ENCODE measurements at regions not wholly inside any gene's neighbourhood (a gene's known extent, or its start where the extent isn't known, plus 50 kb on each side); places are given as distances from the start of the nearest gene placed in this dataset.

- no peak for DNase-seq (ENCODE audit: low read depth, low spot score)
- no peak overlapping the region for H3K4me3 ChIP-seq (ENCODE audit: low read depth, low read length)
- no peak for TF ChIP-seq CTCF (IDR thresholded peaks at IDR 0.05; ENCODE audit: low read depth, low read length)
- in situ Hi-C loops (cut with HindIII; ENCODE audit: low sequenced_read_pairs), result no loop called here
These were observed 92.9 kb upstream of the AGBL1 start for GRCh38 chr15:85986741-85987140.

- no peak for DNase-seq (ENCODE audit: low read depth, low spot score)
- no peak overlapping the region for H3K4me3 ChIP-seq (ENCODE audit: low read depth, low read length)
- in situ Hi-C loops (cut with HindIII; ENCODE audit: low sequenced_read_pairs), result no loop called here
- TF ChIP-seq CTCF (IDR thresholded peaks at IDR 0.05; ENCODE audit: low read depth, low read length), result no peak
These were observed 90.9 kb upstream of the AGBL1 start for GRCh38 chr15:85988741-85989140.

- H3K4me3 ChIP-seq (ENCODE audit: low read depth, low read length), result no peak overlapping the region
- no peak for DNase-seq (ENCODE audit: low read depth, low spot score)
- TF ChIP-seq CTCF (IDR thresholded peaks at IDR 0.05; ENCODE audit: low read depth, low read length), result no peak
- in situ Hi-C loops (cut with HindIII; ENCODE audit: low sequenced_read_pairs), result no loop called here
These were observed 87.4 kb upstream of the AGBL1 start for GRCh38 chr15:85992224-85992623.

DNA sequence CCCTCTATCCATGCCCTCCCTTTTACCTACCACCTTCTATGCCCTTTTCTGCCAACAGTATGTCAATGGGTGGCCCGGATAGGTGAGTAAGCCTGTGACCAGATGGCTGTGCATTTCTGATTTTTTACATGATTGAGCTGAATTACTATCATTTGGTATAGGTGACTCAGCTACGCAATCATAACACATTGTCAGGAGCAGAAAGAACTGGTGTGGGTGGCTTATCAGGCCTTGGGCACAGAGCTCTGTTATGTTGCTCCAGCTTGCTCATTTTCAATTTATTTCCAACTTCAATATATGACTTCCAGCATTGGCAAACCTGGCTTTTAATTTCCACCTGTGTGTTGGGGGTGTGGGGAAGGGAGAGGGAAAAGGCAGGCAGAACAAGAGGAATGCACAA, 86.6 kb upstream of the AGBL1 start:
- TF ChIP-seq CTCF (IDR thresholded peaks at IDR 0.05; ENCODE audit: low read depth, low read length), result no peak
- no peak for DNase-seq (ENCODE audit: low read depth, low spot score)
- in situ Hi-C loops (cut with HindIII; ENCODE audit: low sequenced_read_pairs), result no loop called here
- no peak overlapping the region for H3K4me3 ChIP-seq (ENCODE audit: low read depth, low read length)

DNA sequence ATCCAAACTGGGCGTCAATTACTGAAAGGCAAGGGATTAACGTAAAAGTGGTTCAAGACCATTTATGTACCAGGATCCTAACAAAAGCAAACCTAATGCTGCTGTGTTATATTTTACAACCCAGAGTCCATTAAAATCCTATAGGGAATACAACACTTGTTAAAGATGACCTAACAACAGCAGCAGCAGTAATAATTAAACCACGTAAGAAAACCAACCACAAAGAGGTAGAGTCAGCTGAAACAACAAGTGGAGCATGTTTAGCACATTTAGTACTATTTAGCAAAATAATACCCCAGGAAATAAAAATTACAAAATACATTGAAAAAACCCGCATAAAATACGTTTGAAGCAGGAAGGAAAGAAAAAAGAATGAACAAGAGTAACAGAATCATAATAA, 82.1 kb upstream of the AGBL1 start:
- TF ChIP-seq CTCF (IDR thresholded peaks at IDR 0.05; ENCODE audit: low read depth, low read length), result no peak
- in situ Hi-C loops (cut with HindIII; ENCODE audit: low sequenced_read_pairs), result no loop called here
- no peak overlapping the region for H3K4me3 ChIP-seq (ENCODE audit: low read depth, low read length)
- no peak for DNase-seq (ENCODE audit: low read depth, low spot score)

DNA sequence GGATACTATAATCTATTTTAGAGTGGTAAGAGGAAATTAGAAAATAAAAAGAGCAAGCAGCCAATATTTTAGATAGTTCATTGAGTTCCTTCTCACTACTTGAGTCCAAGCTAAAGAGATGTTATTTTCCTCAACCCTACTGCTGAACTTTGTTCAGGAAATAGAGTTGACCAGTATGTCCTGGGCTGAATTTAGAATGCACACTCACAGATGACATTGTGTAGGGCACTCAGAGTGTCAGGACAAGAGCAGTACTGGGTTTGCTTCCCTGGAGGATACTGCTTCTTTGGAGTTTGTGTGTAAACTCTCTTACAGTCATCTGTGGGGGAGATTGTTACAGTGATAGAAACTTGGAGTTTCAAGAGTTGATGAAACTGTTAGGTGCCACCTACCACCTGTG, 80.0 kb upstream of the AGBL1 start:
- in situ Hi-C loops (cut with HindIII; ENCODE audit: low sequenced_read_pairs), result no loop called here
- H3K4me3 ChIP-seq (ENCODE audit: low read depth, low read length), result no peak overlapping the region
- DNase-seq (ENCODE audit: low read depth, low spot score), result no peak
- no peak for TF ChIP-seq CTCF (IDR thresholded peaks at IDR 0.05; ENCODE audit: low read depth, low read length)

DNA sequence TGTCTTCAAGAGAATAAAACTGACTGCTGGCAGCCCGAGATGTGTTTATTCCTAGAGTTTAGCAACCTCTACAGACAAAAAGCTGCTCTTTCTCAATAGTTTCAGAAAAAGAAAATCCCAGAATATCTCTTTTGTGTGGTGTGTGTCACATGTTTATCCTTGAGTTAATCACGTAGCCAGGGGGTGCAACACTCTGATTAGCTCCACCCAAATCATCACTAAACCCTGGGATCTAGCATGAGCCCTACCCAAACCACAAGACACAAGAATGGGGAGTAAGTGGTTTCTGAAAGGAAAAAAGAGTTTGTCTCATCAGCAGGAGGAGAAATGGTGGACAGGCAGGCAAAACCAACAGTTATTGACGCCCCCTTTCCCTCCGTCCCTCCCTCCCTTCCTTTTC, 78.5 kb upstream of the AGBL1 start:
- H3K4me3 ChIP-seq (ENCODE audit: low read depth, low read length), result no peak overlapping the region
- no peak for TF ChIP-seq CTCF (IDR thresholded peaks at IDR 0.05; ENCODE audit: low read depth, low read length)
- in situ Hi-C loops (cut with HindIII; ENCODE audit: low sequenced_read_pairs), result no loop called here
- no peak for DNase-seq (ENCODE audit: low read depth, low spot score)
